Left kidney (tissue), 1 donor: ENCODE measurements at regions not wholly inside any gene's neighbourhood (a gene's known extent, or its start where the extent isn't known, plus 50 kb on each side); places are given as distances from the start of the nearest gene placed in this dataset.
"Not testable (repeated sequence)": the region's sequence is repeated elsewhere in the genome, so short reads cannot be mapped to it uniquely, and the experiment has no call there.

Experiments
- DNase-seq: peaks from one replicate; pipeline ENCODE4 v3.0.0-alpha.2; 2013

DNA sequence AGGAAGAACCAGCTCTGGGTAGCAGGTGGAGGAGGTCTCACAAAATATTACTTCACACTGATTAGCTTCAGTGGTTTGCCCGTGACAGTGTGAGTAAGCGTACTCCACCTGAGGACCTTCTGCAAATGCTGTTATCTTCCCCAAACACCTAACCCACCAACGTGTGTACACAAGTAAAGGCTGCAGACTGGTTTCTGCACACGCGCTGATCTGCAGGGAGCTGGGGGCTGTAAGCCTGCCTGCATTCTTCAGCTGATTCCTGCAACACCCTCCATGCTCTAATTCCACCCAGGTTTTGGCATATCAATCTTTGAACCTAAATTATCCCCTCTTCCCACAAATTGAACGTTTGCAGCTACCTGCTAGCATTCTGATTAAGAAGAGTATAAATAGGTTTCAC lies 820.2 kb downstream of the TRIML1 start:
- DNase-seq: no peak

DNA sequence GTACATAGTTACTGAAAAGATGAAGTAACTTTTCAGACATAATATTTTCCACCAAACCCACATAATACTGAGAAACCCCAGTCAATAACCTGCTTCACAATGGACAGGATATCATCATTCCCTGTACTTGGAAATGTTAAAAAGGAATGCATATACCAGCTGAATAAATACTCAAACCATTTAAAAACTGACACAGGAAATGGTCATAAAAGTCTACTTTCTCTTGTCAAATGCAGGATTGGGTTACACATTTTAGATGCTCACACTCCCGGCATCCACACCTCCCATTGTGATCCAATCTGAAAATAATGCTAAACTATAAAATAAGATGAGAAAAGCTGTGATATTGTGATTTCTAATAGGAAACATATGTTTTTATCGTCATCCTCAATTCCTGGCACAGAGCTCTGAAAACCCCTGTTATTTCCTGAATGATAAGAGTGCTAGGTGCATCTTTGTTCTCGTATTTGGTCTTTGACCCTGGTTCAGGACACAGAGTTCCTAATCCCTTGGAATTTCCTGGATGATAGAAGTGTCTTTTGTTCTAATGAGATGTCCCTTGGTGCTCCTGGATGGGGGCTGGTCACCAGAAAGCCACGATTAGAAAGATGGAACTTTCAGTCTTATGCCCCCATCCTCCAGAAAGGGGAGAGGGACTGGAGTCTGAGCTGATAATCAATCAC lies 821.3 kb downstream of the TRIML1 start:
- DNase-seq: no peak

DNA sequence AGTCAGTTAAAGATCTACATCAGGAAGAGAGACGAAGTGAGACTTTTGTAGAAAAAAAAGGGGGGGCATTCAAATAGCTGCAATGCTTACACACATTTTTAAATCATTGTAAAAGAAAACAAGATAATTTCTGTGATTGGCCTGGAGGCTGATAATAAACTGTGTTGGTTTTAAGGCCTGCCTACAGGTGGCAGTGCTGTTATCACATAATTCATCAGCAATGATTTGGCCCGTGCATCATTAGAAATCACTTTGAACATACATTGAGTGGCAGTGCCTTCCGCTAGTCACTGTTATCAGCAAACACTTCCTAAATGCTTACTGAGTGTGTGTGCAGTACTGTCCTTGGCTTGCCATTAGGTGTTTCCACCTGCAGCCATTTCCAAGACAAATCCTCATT lies 831.9 kb downstream of the TRIML1 start:
- no peak for DNase-seq

DNA sequence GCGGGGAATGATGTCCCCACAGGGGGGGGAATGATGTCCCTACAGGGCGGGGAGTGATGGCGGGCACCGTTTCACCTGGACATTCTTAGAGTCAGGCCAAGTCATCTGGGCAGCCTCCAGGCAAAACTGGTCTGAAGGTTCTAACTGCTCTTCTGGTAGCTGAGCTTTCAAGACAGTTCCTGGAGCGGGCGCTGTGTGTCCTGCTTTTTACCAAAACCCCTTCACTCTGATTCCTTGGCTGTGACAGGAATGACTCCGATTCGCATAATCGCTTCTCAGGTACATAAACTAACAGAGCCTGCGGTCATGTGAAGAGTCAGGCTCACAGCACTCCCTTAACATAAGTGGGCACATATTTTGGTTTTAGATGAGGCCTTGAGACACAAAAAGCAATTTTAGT lies 836.0 kb downstream of the TRIML1 start:
- no peak for DNase-seq

DNA sequence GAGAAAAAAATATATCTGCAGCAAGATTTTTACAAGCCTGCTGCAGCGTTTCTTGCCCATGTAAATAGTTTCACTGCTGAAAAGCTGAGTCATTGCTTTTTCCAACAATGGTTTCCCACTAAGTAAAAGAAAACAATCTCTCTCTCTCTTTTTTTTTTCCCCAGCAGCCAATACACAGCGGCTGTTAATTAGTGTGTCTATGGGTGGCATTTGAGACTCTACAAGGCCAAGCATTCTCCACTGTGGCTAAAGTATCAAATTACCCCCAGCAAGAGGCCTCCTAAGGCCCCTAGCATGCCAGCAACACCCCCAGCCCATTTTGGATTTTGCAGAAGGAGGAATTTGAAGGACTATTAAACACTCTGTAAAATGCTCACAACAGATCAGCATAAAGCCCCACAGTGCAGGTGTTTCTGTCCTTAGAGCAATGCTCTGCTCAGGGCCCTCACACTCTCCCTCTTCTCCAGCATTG lies 837.4 kb downstream of the TRIML1 start:
- peak; percentile 52 for DNase-seq

GRCh38 chr4:188977232-188977631 lies 838.0 kb downstream of the TRIML1 start:
- DNase-seq: not testable (repeated sequence)

- no peak for DNase-seq
Observed at GRCh38 chr4:188984518-188984917, 845.3 kb downstream of the TRIML1 start.

- no peak for DNase-seq
Observed at GRCh38 chr4:188986271-188986689, 847.0 kb downstream of the TRIML1 start.

DNA sequence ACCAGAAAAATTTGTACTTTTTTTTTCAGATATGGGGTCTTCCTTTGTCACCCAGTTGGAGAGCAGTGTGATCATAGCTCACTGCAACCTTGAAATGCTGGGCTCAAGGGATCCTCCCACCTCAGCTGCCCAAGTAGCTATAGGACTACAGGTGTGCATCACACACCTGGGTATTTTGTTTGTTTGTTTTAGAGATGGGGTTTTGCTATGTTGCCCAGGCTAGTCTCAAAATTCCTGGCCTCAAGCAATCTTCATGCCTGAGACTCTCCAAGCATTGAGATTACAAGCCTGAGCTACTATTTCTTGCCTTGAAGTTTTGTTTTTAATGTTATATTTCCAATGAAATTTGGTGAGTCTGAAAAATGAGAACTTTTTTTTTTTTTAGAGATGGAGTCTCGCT lies 847.8 kb downstream of the TRIML1 start:
- DNase-seq: no peak

DNA sequence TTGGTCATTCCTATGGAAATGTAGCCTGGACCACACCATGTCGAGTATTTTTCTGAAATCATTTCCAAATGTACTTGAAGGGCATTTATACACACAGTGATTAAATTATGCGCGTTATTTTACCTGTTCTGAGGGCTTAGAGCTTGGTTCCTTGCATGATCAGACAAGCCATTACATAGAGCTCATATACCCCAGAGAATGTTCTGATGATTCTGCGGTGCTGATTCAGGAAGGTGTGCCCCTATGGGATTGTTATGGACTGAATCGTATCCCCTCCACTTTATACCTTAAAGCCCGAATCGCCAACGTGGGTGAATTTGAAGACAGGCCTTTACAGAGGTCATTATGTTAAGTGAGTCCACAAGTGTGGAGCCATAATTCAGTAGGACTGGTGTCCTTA lies 848.9 kb downstream of the TRIML1 start:
- no peak for DNase-seq

GRCh38 chr4:188989371-188989770 lies 850.1 kb downstream of the TRIML1 start:
- DNase-seq: no peak

DNA sequence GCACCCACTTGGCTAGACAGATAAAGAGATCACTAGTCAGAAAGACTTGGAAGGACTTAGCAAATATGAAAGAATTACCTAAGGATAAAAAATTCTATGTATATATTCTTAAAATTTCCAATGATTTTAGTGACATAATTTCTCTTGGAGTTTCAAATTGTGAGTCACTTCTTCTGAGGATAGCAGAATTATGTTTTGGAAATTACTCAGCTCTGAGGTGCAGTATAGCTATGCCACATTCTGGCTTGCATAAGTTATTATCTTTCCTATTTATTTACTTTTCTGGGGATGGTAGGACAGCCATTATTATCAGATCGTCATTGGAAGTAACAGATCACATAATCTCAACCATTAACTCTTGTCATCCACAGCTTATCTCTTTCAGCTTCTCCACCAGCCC lies 853.5 kb downstream of the TRIML1 start:
- no peak for DNase-seq

- DNase-seq: no peak
Observed at GRCh38 chr4:188993871-188994270, 854.6 kb downstream of the TRIML1 start.

GRCh38 chr4:189001283-189001970 lies 862.2 kb downstream of the TRIML1 start:
- no peak for DNase-seq

GRCh38 chr4:189001971-189002450 lies 862.8 kb downstream of the TRIML1 start:
- no peak for DNase-seq

DNA sequence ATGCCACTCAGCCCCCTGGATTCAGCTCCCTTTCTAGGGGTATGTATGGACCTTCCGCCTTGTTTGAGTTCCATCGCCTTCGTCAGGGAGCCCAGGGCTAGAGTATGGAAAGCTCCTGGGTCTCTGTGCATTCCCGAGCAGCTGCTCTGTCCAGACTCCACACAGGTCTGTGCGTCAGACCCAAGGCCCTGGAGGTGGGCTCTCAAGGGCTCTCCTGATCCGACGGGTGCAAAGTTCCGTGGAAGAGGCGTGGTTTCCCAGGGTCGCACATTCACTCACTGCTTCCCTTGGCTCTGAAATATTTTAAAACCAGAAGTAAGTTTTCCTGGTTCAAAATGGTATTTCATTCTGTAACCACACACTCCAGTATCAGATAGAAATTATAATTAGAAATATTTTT lies 863.2 kb downstream of the TRIML1 start:
- no peak for DNase-seq

- not testable (repeated sequence) for DNase-seq
Observed at GRCh38 chr4:189010452-189011217, 871.4 kb downstream of the TRIML1 start.

DNA sequence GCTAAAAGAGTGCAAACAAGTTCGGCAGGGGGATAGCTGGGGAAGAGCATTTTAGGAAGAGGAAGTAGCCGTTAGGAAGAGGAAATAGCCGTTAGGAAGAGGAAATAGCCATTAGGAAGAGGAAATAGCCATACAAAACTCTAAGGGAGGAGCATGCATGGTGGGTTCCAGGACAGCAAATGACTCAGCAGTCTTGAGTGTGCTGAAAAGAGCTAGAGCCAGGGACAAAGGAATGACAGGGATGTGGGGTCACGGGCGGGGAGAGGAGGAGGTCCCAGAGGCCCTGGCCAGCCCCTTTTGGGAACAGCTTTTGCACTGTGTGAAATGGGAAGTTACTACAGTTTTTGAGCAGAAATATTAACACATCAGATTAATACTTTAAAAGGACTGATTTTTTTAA lies 882.6 kb downstream of the TRIML1 start:
- DNase-seq: no peak

- no peak for DNase-seq
Observed at GRCh38 chr4:189022440-189023035, 883.3 kb downstream of the TRIML1 start.

DNA sequence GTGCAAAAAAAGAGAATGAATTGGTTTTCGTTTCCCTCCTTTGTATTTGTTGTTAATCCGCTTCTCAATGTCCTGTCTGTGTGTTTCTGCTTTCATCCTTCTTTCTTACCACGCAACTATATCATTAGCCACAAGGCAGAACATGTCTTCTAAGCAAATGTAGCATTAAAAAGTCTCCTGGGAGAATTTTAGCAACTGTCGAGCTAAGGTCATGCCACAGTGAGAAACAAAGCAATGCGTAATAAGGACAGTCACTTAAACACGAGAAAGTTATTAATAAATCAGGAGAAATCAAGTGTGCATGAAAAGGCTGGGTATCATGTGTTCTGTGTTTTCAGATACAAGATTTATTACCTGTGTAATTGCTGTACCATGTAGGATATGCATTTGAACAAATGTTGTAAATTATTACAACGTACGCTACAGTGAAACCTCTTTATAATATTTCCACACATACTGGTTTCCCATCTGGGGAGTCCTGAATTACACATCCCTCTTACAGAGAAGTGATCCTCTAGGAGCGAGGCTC lies 890.8 kb downstream of the TRIML1 start:
- no peak for DNase-seq

- DNase-seq: no peak
Observed at GRCh38 chr4:189032606-189033338, 893.5 kb downstream of the TRIML1 start.
